ENCODE measurements at regions not wholly inside any gene's neighbourhood (a gene's known extent, or its start where the extent isn't known, plus 50 kb on each side); places are given as distances from the start of the nearest gene placed in this dataset.

- TF ChIP-seq EZH2 (IDR thresholded peaks at IDR 0.05; ENCODE audit: low read depth) (no peak), CTCF (conservative IDR thresholded peaks at IDR 0.05) (no peak)
Measured at GRCh38 chr15:62706317-62706716, 336.2 kb upstream of the TPM1 start.
